ENCODE measurements at regions not wholly inside any gene's neighbourhood (a gene's known extent, or its start where the extent isn't known, plus 50 kb on each side); places are given as distances from the start of the nearest gene placed in this dataset.

DNA sequence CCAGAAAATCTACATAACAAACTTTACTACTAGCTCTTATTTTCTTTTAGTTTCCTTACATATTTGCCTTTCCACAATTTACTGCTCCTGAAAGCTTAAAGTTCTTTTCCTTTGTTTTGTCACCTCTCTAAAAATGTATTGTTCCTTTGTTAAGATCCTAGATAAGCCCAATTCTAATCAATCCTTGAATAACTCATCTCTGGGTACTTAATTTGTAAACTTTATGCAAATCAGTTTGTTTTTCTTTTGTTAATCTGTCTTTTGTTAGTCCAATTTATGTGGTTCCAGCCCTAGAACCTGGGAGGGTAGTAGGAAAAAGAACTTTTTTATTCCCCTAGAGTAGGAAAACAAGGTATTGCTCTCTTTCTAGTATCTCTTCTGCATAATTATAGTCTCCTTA is 444.7 kb downstream of the PCDH10 start:
- no peaks in the 10 kb centered on the region for H3K27me3 ChIP-seq (ENCODE audit: insufficient read depth, low read length)
- H3K23ac ChIP-seq (ENCODE audit: low read length), result no peak overlapping the region
- no peak overlapping the region for H4K91ac ChIP-seq (ENCODE audit: low read depth, low read length)
- no peak overlapping the region for H2AFZ ChIP-seq (ENCODE audit: insufficient read depth, low read length, poor library complexity)
- H3K18ac ChIP-seq (ENCODE audit: low read length), result no peak overlapping the region
- no peaks in the 10 kb centered on the region for H3K9me3 ChIP-seq (ENCODE audit: insufficient read depth, low read depth, low read length)
- H3K4ac ChIP-seq (ENCODE audit: low read depth, low read length), result no peak overlapping the region
- H4K12ac ChIP-seq (ENCODE audit: low read depth, low read length), result no peak overlapping the region
- H3K79me2 ChIP-seq (ENCODE audit: control insufficient read depth, insufficient read depth, low read length, poor library complexity), result no peaks in the 10 kb centered on the region
- no peaks in the 10 kb centered on the region for H3K36me3 ChIP-seq (ENCODE audit: control insufficient read depth in 1 of 2, insufficient read depth in 2 of 2, low read length in 2 of 2)
- H3K79me1 ChIP-seq (ENCODE audit: low read length), result no peaks in the 10 kb centered on the region
- DNase-seq, result no peak
- H2BK12ac ChIP-seq (ENCODE audit: low read length), result no peak overlapping the region
- no peak overlapping the region for H2AK5ac ChIP-seq (ENCODE audit: low read length)
- no peak overlapping the region for H3K4me2 ChIP-seq (ENCODE audit: low read length)
- no peak overlapping the region for H2BK120ac ChIP-seq (ENCODE audit: insufficient read depth, low read length, poor library complexity)
- no peak overlapping the region for H3K14ac ChIP-seq (ENCODE audit: low read length)
- no peak overlapping the region for H2BK5ac ChIP-seq (ENCODE audit: low read depth, low read length, poor library complexity)
- H3K27ac ChIP-seq (ENCODE audit: low read depth, low read length), result no peak overlapping the region
- H3K4me1 ChIP-seq (ENCODE audit: control insufficient read depth in 1 of 2, insufficient read depth in 2 of 2, low read length in 2 of 2), result no peaks in the 10 kb centered on the region
- H3K4me3 ChIP-seq (ENCODE audit: low read depth, low read length), result no peak overlapping the region
- H3K9ac ChIP-seq (ENCODE audit: low read length), result no peak overlapping the region
- H4K8ac ChIP-seq (ENCODE audit: low read depth, low read length), result no peak overlapping the region

DNA sequence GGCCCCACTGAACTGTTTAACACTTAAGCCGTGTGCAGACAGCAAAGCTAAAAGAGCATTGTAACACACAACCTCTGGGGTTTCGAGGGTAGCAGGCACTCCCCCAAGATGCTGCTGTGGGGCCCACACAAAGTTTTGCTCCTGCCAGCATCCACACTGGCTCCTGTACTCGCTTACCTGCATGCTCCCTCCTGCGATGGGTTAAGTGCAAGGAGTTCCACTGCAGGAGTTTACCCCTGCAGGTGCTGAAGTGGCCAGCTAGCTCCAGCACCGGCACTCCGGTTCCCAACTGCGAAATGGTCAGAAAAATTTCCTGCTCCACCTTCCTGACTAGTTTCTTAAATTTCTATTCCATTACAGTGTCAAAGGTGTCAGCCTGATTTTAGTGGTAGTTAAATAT is 443.5 kb downstream of the PCDH10 start:
- H3K18ac ChIP-seq (ENCODE audit: low read length), result no peak overlapping the region
- no peak overlapping the region for H2BK12ac ChIP-seq (ENCODE audit: low read length)
- no peaks in the 10 kb centered on the region for H3K9me3 ChIP-seq (ENCODE audit: insufficient read depth, low read depth, low read length)
- no CpG with 5 or more reads among the region's 7 CpGs for WGBS (ENCODE audit: extremely low coverage, insufficient coverage, insufficient read length)
- H3K27me3 ChIP-seq (ENCODE audit: insufficient read depth, low read length), result no peaks in the 10 kb centered on the region
- no peak overlapping the region for H3K27ac ChIP-seq (ENCODE audit: low read depth, low read length)
- H3K4me3 ChIP-seq (ENCODE audit: low read depth, low read length), result no peak overlapping the region
- H4K12ac ChIP-seq (ENCODE audit: low read depth, low read length), result no peak overlapping the region
- H4K91ac ChIP-seq (ENCODE audit: low read depth, low read length), result no peak overlapping the region
- H3K4me2 ChIP-seq (ENCODE audit: low read length), result no peak overlapping the region
- H3K23ac ChIP-seq (ENCODE audit: low read length), result no peak overlapping the region
- no peak overlapping the region for H3K9ac ChIP-seq (ENCODE audit: low read length)
- no peak overlapping the region for H3K14ac ChIP-seq (ENCODE audit: low read length)
- H2BK120ac ChIP-seq (ENCODE audit: insufficient read depth, low read length, poor library complexity), result no peak overlapping the region
- H2AFZ ChIP-seq (ENCODE audit: insufficient read depth, low read length, poor library complexity), result no peak overlapping the region
- no peak overlapping the region for H2AK5ac ChIP-seq (ENCODE audit: low read length)
- H2BK5ac ChIP-seq (ENCODE audit: low read depth, low read length, poor library complexity), result no peak overlapping the region
- H3K79me2 ChIP-seq (ENCODE audit: control insufficient read depth, insufficient read depth, low read length, poor library complexity), result no peaks in the 10 kb centered on the region
- no peaks in the 10 kb centered on the region for H3K36me3 ChIP-seq (ENCODE audit: control insufficient read depth in 1 of 2, insufficient read depth in 2 of 2, low read length in 2 of 2)
- H3K4ac ChIP-seq (ENCODE audit: low read depth, low read length), result no peak overlapping the region
- no peak for DNase-seq
- H4K8ac ChIP-seq (ENCODE audit: low read depth, low read length), result no peak overlapping the region
- H3K79me1 ChIP-seq (ENCODE audit: low read length), result no peaks in the 10 kb centered on the region
- H3K4me1 ChIP-seq (ENCODE audit: control insufficient read depth in 1 of 2, insufficient read depth in 2 of 2, low read length in 2 of 2), result no peaks in the 10 kb centered on the region

DNA sequence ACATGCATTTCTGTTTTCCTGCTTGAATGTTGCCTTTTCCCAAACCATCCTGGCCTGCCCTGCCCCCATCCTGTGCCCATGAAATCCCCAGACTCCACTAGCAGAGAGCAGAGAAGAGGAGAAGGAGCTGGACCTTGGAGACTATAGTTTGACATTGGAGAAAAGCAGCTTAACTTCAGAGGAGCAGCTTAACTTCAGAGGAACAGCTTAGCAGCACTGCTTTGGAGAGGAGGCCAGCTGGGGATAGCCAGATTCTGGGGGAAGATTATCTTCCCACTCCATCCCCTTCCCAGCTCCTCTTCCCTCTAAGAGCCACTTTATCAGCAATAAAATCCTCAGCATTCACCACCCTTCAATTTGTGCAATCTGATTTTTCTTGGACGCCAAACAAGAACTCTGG is 443.0 kb downstream of the PCDH10 start:
- WGBS (ENCODE audit: extremely low coverage, insufficient coverage, insufficient read length), result no CpG with 5 or more reads among the region's 1 CpG
- no peaks in the 10 kb centered on the region for H3K79me2 ChIP-seq (ENCODE audit: control insufficient read depth, insufficient read depth, low read length, poor library complexity)

DNA sequence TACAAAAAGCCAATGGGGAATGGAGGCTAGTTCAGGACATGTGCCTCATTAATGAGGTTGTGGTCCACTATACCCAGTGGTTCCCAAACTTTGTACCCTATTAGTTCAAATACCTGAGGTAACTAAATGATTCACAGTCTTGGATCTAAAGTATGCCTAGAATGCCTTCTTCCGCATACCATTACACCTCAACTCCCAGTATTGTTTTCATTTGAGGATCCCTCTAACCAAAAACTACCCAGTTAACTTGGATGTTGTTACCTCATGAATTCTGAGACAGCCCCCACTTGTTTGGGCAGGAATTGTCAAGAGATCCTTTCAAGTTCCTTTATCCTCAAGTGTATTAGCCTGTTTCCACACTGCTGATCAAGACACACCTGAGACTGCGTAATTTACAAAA is 439.2 kb downstream of the PCDH10 start:
- no peak overlapping the region for H2BK12ac ChIP-seq (ENCODE audit: low read length)
- no peak overlapping the region for H4K12ac ChIP-seq (ENCODE audit: low read depth, low read length)
- no peak overlapping the region for H2AK5ac ChIP-seq (ENCODE audit: low read length)
- no peaks in the 10 kb centered on the region for H3K79me2 ChIP-seq (ENCODE audit: control insufficient read depth, insufficient read depth, low read length, poor library complexity)
- no peaks in the 10 kb centered on the region for H3K36me3 ChIP-seq (ENCODE audit: control insufficient read depth in 1 of 2, insufficient read depth in 2 of 2, low read length in 2 of 2)
- no CpG with 5 or more reads among the region's 2 CpGs for WGBS (ENCODE audit: extremely low coverage, insufficient coverage, insufficient read length)
- no peak overlapping the region for H3K4me3 ChIP-seq (ENCODE audit: low read depth, low read length)
- H3K9me3 ChIP-seq (ENCODE audit: insufficient read depth, low read depth, low read length), result peaks cover 2% of the 10 kb centered on the region
- no peak overlapping the region for H4K91ac ChIP-seq (ENCODE audit: low read depth, low read length)
- no peak overlapping the region for H3K27ac ChIP-seq (ENCODE audit: low read depth, low read length)
- no peak for DNase-seq
- no peaks in the 10 kb centered on the region for H3K4me1 ChIP-seq (ENCODE audit: control insufficient read depth in 1 of 2, insufficient read depth in 2 of 2, low read length in 2 of 2)
- H3K79me1 ChIP-seq (ENCODE audit: low read length), result no peaks in the 10 kb centered on the region
- no peak overlapping the region for H3K4me2 ChIP-seq (ENCODE audit: low read length)
- H3K14ac ChIP-seq (ENCODE audit: low read length), result no peak overlapping the region
- no peak overlapping the region for H3K9ac ChIP-seq (ENCODE audit: low read length)
- H3K18ac ChIP-seq (ENCODE audit: low read length), result no peak overlapping the region
- no peak overlapping the region for H2BK5ac ChIP-seq (ENCODE audit: low read depth, low read length, poor library complexity)
- H2BK120ac ChIP-seq (ENCODE audit: insufficient read depth, low read length, poor library complexity), result no peak overlapping the region
- H3K4ac ChIP-seq (ENCODE audit: low read depth, low read length), result no peak overlapping the region
- no peaks in the 10 kb centered on the region for H3K27me3 ChIP-seq (ENCODE audit: insufficient read depth, low read length)
- H4K8ac ChIP-seq (ENCODE audit: low read depth, low read length), result no peak overlapping the region
- no peak overlapping the region for H2AFZ ChIP-seq (ENCODE audit: insufficient read depth, low read length, poor library complexity)
- H3K23ac ChIP-seq (ENCODE audit: low read length), result no peak overlapping the region

More for the DNA sequence above, 443.0 kb downstream of the PCDH10 start:
- H3K18ac ChIP-seq (ENCODE audit: low read length), result no peak overlapping the region
- H2BK5ac ChIP-seq (ENCODE audit: low read depth, low read length, poor library complexity), result no peak overlapping the region
- no peak overlapping the region for H3K4me3 ChIP-seq (ENCODE audit: low read depth, low read length)
- no peak overlapping the region for H3K14ac ChIP-seq (ENCODE audit: low read length)
- H2BK120ac ChIP-seq (ENCODE audit: insufficient read depth, low read length, poor library complexity), result no peak overlapping the region
- H3K4me2 ChIP-seq (ENCODE audit: low read length), result no peak overlapping the region
- no peak overlapping the region for H3K27ac ChIP-seq (ENCODE audit: low read depth, low read length)
- H3K23ac ChIP-seq (ENCODE audit: low read length), result no peak overlapping the region
- no peak overlapping the region for H2BK12ac ChIP-seq (ENCODE audit: low read length)
- H4K91ac ChIP-seq (ENCODE audit: low read depth, low read length), result no peak overlapping the region
- no peaks in the 10 kb centered on the region for H3K9me3 ChIP-seq (ENCODE audit: insufficient read depth, low read depth, low read length)
- H3K9ac ChIP-seq (ENCODE audit: low read length), result no peak overlapping the region
- H4K8ac ChIP-seq (ENCODE audit: low read depth, low read length), result no peak overlapping the region
- H2AFZ ChIP-seq (ENCODE audit: insufficient read depth, low read length, poor library complexity), result no peak overlapping the region
- H3K36me3 ChIP-seq (ENCODE audit: control insufficient read depth in 1 of 2, insufficient read depth in 2 of 2, low read length in 2 of 2), result no peaks in the 10 kb centered on the region
- H3K79me1 ChIP-seq (ENCODE audit: low read length), result no peaks in the 10 kb centered on the region
- H3K4ac ChIP-seq (ENCODE audit: low read depth, low read length), result no peak overlapping the region
- no peaks in the 10 kb centered on the region for H3K4me1 ChIP-seq (ENCODE audit: control insufficient read depth in 1 of 2, insufficient read depth in 2 of 2, low read length in 2 of 2)
- no peak overlapping the region for H4K12ac ChIP-seq (ENCODE audit: low read depth, low read length)
- no peaks in the 10 kb centered on the region for H3K27me3 ChIP-seq (ENCODE audit: insufficient read depth, low read length)
- no peak overlapping the region for H2AK5ac ChIP-seq (ENCODE audit: low read length)
- no peak for DNase-seq

DNA sequence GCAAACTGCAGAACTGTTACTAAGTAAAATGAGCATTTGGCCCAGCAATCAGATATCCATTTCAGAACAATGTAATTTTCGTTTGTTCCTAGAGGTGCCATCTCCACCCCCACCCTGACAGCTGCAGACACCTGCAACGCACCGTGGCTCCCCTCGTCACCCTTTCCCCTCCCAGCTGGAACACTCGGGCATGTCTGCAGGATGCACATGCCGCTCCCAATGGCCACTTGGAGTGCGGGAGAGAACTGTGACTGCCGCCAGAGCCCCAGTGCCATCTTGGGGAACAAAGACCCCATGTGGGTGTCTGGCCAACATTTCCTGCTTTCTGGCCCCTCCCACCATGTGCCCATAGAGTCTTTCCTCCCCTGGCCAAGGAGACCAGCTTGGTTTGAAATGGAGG is 436.2 kb downstream of the PCDH10 start:
- Histone ChIP-seq H3K27me3 (ENCODE audit: insufficient read depth, low read length) (no peaks in the 10 kb centered on the region), H3K9ac (ENCODE audit: low read length) (no peak overlapping the region), H3K14ac (ENCODE audit: low read length) (no peak overlapping the region), H2AFZ (ENCODE audit: insufficient read depth, low read length, poor library complexity) (no peak overlapping the region), H2BK120ac (ENCODE audit: insufficient read depth, low read length, poor library complexity) (no peak overlapping the region), H4K8ac (ENCODE audit: low read depth, low read length) (no peak overlapping the region), H3K27ac (ENCODE audit: low read depth, low read length) (no peak overlapping the region), H3K23ac (ENCODE audit: low read length) (no peak overlapping the region), H2BK5ac (ENCODE audit: low read depth, low read length, poor library complexity) (no peak overlapping the region), H2BK12ac (ENCODE audit: low read length) (no peak overlapping the region), H3K9me3 (ENCODE audit: insufficient read depth, low read depth, low read length) (peaks cover 2% of the 10 kb centered on the region), H3K79me2 (ENCODE audit: control insufficient read depth, insufficient read depth, low read length, poor library complexity) (no peaks in the 10 kb centered on the region), H3K4me1 (ENCODE audit: control insufficient read depth in 1 of 2, insufficient read depth in 2 of 2, low read length in 2 of 2) (no peaks in the 10 kb centered on the region), H3K4me2 (ENCODE audit: low read length) (no peak overlapping the region), H4K91ac (ENCODE audit: low read depth, low read length) (no peak overlapping the region), H2AK5ac (ENCODE audit: low read length) (no peak overlapping the region), H3K36me3 (ENCODE audit: control insufficient read depth in 1 of 2, insufficient read depth in 2 of 2, low read length in 2 of 2) (no peaks in the 10 kb centered on the region), H4K12ac (ENCODE audit: low read depth, low read length) (no peak overlapping the region), H3K4me3 (ENCODE audit: low read depth, low read length) (no peak overlapping the region), H3K4ac (ENCODE audit: low read depth, low read length) (no peak overlapping the region), H3K79me1 (ENCODE audit: low read length) (no peaks in the 10 kb centered on the region), H3K18ac (ENCODE audit: low read length) (no peak overlapping the region)
- no CpG with 5 or more reads among the region's 8 CpGs for WGBS (ENCODE audit: extremely low coverage, insufficient coverage, insufficient read length)
- no peak for DNase-seq
